PC-3 (cell line): ENCODE measurements at regions not wholly inside any gene's neighbourhood (a gene's known extent, or its start where the extent isn't known, plus 50 kb on each side); places are given as distances from the start of the nearest gene placed in this dataset.

Experiments used
- CTCF ChIP-seq: fragments of 300-600 bp; sonication (generic); conservative IDR thresholded peaks from 2 replicates; pipeline ENCODE4 v1.5.1; 2017; ENCODE audit warnings: antibody characterized with exemption, low read depth, mild to moderate bottlenecking, low read length
- EZH2phosphoT487 ChIP-seq: fragments of 300-600 bp; sonication (generic); IDR thresholded peaks from 2 replicates; pipeline ENCODE4 v1.6.1; 2018; ENCODE audit warnings: mild to moderate bottlenecking, antibody characterized with exemption, low read length, borderline replicate concordance

GRCh38 chr2:196276421-196276820, 105.0 kb upstream of the STK17B start:
- no peak for TF ChIP-seq CTCF
- TF ChIP-seq EZH2phosphoT487: no peak
